ENCODE measurements at regions not wholly inside any gene's neighbourhood (a gene's known extent, or its start where the extent isn't known, plus 50 kb on each side); places are given as distances from the start of the nearest gene placed in this dataset.

- Histone ChIP-seq H3K4me1 (ENCODE audit: control insufficient read depth, extremely low read depth, insufficient read depth, low read length) (no peaks in the 10 kb centered on the region), H4K20me1 (ENCODE audit: control insufficient read depth, extremely low read depth, insufficient read depth, low read length) (no peaks in the 10 kb centered on the region), H3K27ac (ENCODE audit: insufficient read depth, low read length) (no peak overlapping the region), H3K27me3 (ENCODE audit: control insufficient read depth, insufficient read depth, low read length) (no peaks in the 10 kb centered on the region), H2AFZ (ENCODE audit: low read length) (no peak overlapping the region), H3K36me3 (ENCODE audit: control insufficient read depth, insufficient read depth, low read length) (no peaks in the 10 kb centered on the region), H3K4me3 (replicated peaks in 1 of 4; ENCODE audit: control extremely low read depth in 1 of 4, insufficient read depth in 1 of 4, low read depth in 3 of 4, low read length in 4 of 4) (no peak overlapping the region), H3K9me3 (ENCODE audit: control insufficient read depth, insufficient read depth, low read depth, low read length) (no peaks in the 10 kb centered on the region), H3K79me2 (ENCODE audit: control insufficient read depth, insufficient read depth, low read length) (no peaks in the 10 kb centered on the region), H3K9ac (ENCODE audit: insufficient read depth, low read length) (no peak overlapping the region), H3K4me2 (ENCODE audit: extremely low read depth, insufficient read depth, low read length) (no peak overlapping the region)
- no peak for TF ChIP-seq EZH2 (IDR thresholded peaks at IDR 0.05; ENCODE audit: low read length, missing control alignments)
- TF ChIP-seq, protein P1, sequence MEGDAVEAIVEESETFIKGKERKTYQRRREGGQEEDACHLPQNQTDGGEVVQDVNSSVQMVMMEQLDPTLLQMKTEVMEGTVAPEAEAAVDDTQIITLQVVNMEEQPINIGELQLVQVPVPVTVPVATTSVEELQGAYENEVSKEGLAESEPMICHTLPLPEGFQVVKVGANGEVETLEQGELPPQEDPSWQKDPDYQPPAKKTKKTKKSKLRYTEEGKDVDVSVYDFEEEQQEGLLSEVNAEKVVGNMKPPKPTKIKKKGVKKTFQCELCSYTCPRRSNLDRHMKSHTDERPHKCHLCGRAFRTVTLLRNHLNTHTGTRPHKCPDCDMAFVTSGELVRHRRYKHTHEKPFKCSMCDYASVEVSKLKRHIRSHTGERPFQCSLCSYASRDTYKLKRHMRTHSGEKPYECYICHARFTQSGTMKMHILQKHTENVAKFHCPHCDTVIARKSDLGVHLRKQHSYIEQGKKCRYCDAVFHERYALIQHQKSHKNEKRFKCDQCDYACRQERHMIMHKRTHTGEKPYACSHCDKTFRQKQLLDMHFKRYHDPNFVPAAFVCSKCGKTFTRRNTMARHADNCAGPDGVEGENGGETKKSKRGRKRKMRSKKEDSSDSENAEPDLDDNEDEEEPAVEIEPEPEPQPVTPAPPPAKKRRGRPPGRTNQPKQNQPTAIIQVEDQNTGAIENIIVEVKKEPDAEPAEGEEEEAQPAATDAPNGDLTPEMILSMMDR (conservative IDR thresholded peaks at IDR 0.05 in 1 of 2, IDR thresholded peaks at IDR 0.05 in 1 of 2; ENCODE audit: low read depth in 1 of 2, low read length in 2 of 2) = no peak
- DNase-seq (ENCODE audit: low read depth in 2 of 2) = no peak
Measured at GRCh38 chr22:19645391-19645790, 68.9 kb upstream of the SEPTIN5 start.

- Histone ChIP-seq H3K4me3 (replicated peaks in 1 of 4; ENCODE audit: control extremely low read depth in 1 of 4, insufficient read depth in 1 of 4, low read depth in 3 of 4, low read length in 4 of 4) (no peak overlapping the region), H3K9me3 (ENCODE audit: control insufficient read depth, insufficient read depth, low read depth, low read length) (no peaks in the 10 kb centered on the region), H3K4me1 (ENCODE audit: control insufficient read depth, extremely low read depth, insufficient read depth, low read length) (no peaks in the 10 kb centered on the region), H2AFZ (ENCODE audit: low read length) (no peak overlapping the region), H3K27me3 (ENCODE audit: control insufficient read depth, insufficient read depth, low read length) (peaks cover under 1% of the 10 kb centered on the region), H3K79me2 (ENCODE audit: control insufficient read depth, insufficient read depth, low read length) (no peaks in the 10 kb centered on the region), H3K36me3 (ENCODE audit: control insufficient read depth, insufficient read depth, low read length) (no peaks in the 10 kb centered on the region), H4K20me1 (ENCODE audit: control insufficient read depth, extremely low read depth, insufficient read depth, low read length) (no peaks in the 10 kb centered on the region), H3K4me2 (ENCODE audit: extremely low read depth, insufficient read depth, low read length) (no peak overlapping the region), H3K27ac (ENCODE audit: insufficient read depth, low read length) (no peak overlapping the region), H3K9ac (ENCODE audit: insufficient read depth, low read length) (no peak overlapping the region)
- TF ChIP-seq, protein P1 (conservative IDR thresholded peaks at IDR 0.05 in 1 of 2, IDR thresholded peaks at IDR 0.05 in 1 of 2; ENCODE audit: low read depth in 1 of 2, low read length in 2 of 2) = no peak
- TF ChIP-seq EZH2 (IDR thresholded peaks at IDR 0.05; ENCODE audit: low read length, missing control alignments) = no peak
- DNase-seq (ENCODE audit: low read depth in 2 of 2) = no peak
Measured at GRCh38 chr22:19645905-19646304, 68.4 kb upstream of the SEPTIN5 start.

DNA sequence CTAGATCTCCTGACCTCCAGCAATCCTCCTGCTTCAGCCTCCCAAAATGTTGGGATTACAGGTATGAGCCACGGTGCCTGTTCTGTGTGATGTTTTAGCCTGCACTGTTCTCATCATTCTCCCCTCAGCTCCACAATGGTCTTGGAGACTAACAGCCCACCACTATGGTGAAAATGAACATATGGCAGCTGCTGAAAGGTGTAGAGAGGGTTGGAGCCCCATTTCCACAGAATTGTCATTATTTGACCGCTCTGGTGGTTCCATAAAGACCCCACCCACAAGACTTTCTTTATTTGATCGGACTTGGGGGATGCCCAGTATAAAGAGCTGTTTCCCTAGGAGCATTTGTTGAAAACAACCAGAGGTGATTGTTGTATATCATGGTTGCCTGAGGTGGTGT is 67.9 kb upstream of the SEPTIN5 start:
- H3K36me3 ChIP-seq (ENCODE audit: control insufficient read depth, insufficient read depth, low read length) = no peaks in the 10 kb centered on the region
- H4K20me1 ChIP-seq (ENCODE audit: control insufficient read depth, extremely low read depth, insufficient read depth, low read length) = no peaks in the 10 kb centered on the region

More for the DNA sequence above, 67.9 kb upstream of the SEPTIN5 start:
- H3K9ac ChIP-seq (ENCODE audit: insufficient read depth, low read length) = no peak overlapping the region
- no peaks in the 10 kb centered on the region for H3K4me1 ChIP-seq (ENCODE audit: control insufficient read depth, extremely low read depth, insufficient read depth, low read length)
- no peak overlapping the region for H2AFZ ChIP-seq (ENCODE audit: low read length)
- H3K4me3 ChIP-seq (replicated peaks in 1 of 4; ENCODE audit: control extremely low read depth in 1 of 4, insufficient read depth in 1 of 4, low read depth in 3 of 4, low read length in 4 of 4) = no peak overlapping the region
- peaks cover 3% of the 10 kb centered on the region for H3K27me3 ChIP-seq (ENCODE audit: control insufficient read depth, insufficient read depth, low read length)
- no peak for DNase-seq (ENCODE audit: low read depth in 2 of 2)
- H3K9me3 ChIP-seq (ENCODE audit: control insufficient read depth, insufficient read depth, low read depth, low read length) = no peaks in the 10 kb centered on the region
- TF ChIP-seq, protein P1 (conservative IDR thresholded peaks at IDR 0.05 in 1 of 2, IDR thresholded peaks at IDR 0.05 in 1 of 2; ENCODE audit: low read depth in 1 of 2, low read length in 2 of 2) = no peak
- TF ChIP-seq EZH2 (IDR thresholded peaks at IDR 0.05; ENCODE audit: low read length, missing control alignments) = no peak
- no peaks in the 10 kb centered on the region for H3K79me2 ChIP-seq (ENCODE audit: control insufficient read depth, insufficient read depth, low read length)
- no peak overlapping the region for H3K4me2 ChIP-seq (ENCODE audit: extremely low read depth, insufficient read depth, low read length)
- no peak overlapping the region for H3K27ac ChIP-seq (ENCODE audit: insufficient read depth, low read length)

All from fibroblast of lung (primary cell).